Caki2 (cell line): ENCODE measurements at regions not wholly inside any gene's neighbourhood (a gene's known extent, or its start where the extent isn't known, plus 50 kb on each side); places are given as distances from the start of the nearest gene placed in this dataset.
"Not testable (repeated sequence)": the region's sequence is repeated elsewhere in the genome, so short reads cannot be mapped to it uniquely, and the experiment has no call there.

Experiments
- DNase-seq: peaks from one replicate; pipeline ENCODE4 v3.0.0-alpha.2; 2015; ENCODE audit warnings: low read depth
- in situ Hi-C: cut with HindIII; loops from 2 replicates; pipeline ENCODE4 v1.10.0; 2016; ENCODE audit warnings: low sequenced_read_pairs, low pct_unique_long_range_greater_than_20kb, mixed read lengths

GRCh38 chr1:172781513-172782140 lies 122.7 kb downstream of the FASLG start:
- in situ Hi-C loops: no loop called here

GRCh38 chr1:172789840-172790239 lies 130.9 kb downstream of the FASLG start:
- in situ Hi-C loops: no loop called here
- DNase-seq: no peak

More at GRCh38 chr1:172781513-172782140, 122.7 kb downstream of the FASLG start:
- DNase-seq: no peak

- no peak for DNase-seq
- in situ Hi-C loops: no loop called here
These were observed 131.3 kb downstream of the FASLG start for GRCh38 chr1:172790245-172790644.

GRCh38 chr1:172793823-172794222 lies 134.9 kb downstream of the FASLG start:
- no peak for DNase-seq
- in situ Hi-C loops: no loop called here

GRCh38 chr1:172795741-172796140 lies 136.8 kb downstream of the FASLG start:
- no peak for DNase-seq
- in situ Hi-C loops: no loop called here

- DNase-seq, in situ Hi-C loops: not testable (repeated sequence)
These were observed 140.9 kb downstream of the FASLG start for GRCh38 chr1:172799804-172800203.

- in situ Hi-C loops: no loop called here
- no peak for DNase-seq
These were observed 142.9 kb downstream of the FASLG start for GRCh38 chr1:172801771-172802322.

- no peak for DNase-seq
- in situ Hi-C loops: no loop called here
These were observed 150.8 kb downstream of the FASLG start for GRCh38 chr1:172809750-172810149.

- DNase-seq: no peak
- in situ Hi-C loops: no loop called here
These were observed 151.7 kb downstream of the FASLG start for GRCh38 chr1:172810480-172811175.

GRCh38 chr1:172811694-172812093 lies 152.8 kb downstream of the FASLG start:
- DNase-seq: no peak
- in situ Hi-C loops: no loop called here

- DNase-seq: no peak
- in situ Hi-C loops: no loop called here
These were observed 153.2 kb downstream of the FASLG start for GRCh38 chr1:172812118-172812517.

GRCh38 chr1:172813330-172813729 lies 154.4 kb downstream of the FASLG start:
- in situ Hi-C loops: no loop called here
- DNase-seq: no peak

- DNase-seq: no peak
- in situ Hi-C loops: no loop called here
These were observed 155.5 kb downstream of the FASLG start for GRCh38 chr1:172814428-172814827.

GRCh38 chr1:172815740-172816139 lies 156.8 kb downstream of the FASLG start:
- in situ Hi-C loops: no loop called here
- DNase-seq: no peak

GRCh38 chr1:172818841-172819527 lies 160.1 kb downstream of the FASLG start:
- no peak for DNase-seq
- in situ Hi-C loops: no loop called here

- in situ Hi-C loops: no loop called here
These were observed 161.7 kb downstream of the FASLG start for GRCh38 chr1:172820475-172821158.

GRCh38 chr1:172821609-172822274 lies 162.8 kb downstream of the FASLG start:
- peak; percentile 19 for DNase-seq
- in situ Hi-C loops: no loop called here

More at GRCh38 chr1:172820475-172821158, 161.7 kb downstream of the FASLG start:
- no peak for DNase-seq

- in situ Hi-C loops: no loop called here
- DNase-seq: no peak
These were observed 164.0 kb downstream of the FASLG start for GRCh38 chr1:172822886-172823285.
